ENCODE measurements at regions not wholly inside any gene's neighbourhood (a gene's known extent, or its start where the extent isn't known, plus 50 kb on each side); places are given as distances from the start of the nearest gene placed in this dataset.

DNA sequence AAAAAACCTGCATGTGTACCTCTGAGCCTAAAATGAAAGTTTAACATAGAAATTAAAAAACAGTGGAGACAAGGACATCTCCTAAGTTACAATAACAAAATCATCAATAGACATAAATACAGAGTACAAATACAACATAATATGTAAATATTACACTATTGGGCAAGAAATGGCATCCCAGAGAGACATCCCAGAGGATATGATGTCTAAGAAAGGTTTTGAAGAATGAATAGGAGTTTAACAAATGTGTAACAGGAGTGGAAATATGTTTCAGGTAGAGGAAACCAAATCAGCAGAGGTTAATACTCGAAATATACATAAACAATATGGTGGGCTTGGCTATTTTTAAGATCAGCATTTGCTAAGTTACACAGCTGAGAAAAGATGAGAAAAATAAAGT lies 447.7 kb upstream of the MAF start:
- Mint-ChIP-seq H3K27me3 (no peaks in the 10 kb centered on the region), H3K9me3 (peaks cover 1% of the 10 kb centered on the region), H3K27ac (no peak overlapping the region), H3K4me3 (no peak overlapping the region), H3K36me3 (ENCODE audit: low read depth) (no peaks in the 10 kb centered on the region), H3K4me1 (ENCODE audit: low read depth) (no peaks in the 10 kb centered on the region)
- intact Hi-C loops (cut with micrococcal nuclease): no loop called here
- DNase-seq (no peak), ATAC-seq (no peak)
- CTCF ChIA-PET: no interaction called here
- TF ChIP-seq, protein P1, sequence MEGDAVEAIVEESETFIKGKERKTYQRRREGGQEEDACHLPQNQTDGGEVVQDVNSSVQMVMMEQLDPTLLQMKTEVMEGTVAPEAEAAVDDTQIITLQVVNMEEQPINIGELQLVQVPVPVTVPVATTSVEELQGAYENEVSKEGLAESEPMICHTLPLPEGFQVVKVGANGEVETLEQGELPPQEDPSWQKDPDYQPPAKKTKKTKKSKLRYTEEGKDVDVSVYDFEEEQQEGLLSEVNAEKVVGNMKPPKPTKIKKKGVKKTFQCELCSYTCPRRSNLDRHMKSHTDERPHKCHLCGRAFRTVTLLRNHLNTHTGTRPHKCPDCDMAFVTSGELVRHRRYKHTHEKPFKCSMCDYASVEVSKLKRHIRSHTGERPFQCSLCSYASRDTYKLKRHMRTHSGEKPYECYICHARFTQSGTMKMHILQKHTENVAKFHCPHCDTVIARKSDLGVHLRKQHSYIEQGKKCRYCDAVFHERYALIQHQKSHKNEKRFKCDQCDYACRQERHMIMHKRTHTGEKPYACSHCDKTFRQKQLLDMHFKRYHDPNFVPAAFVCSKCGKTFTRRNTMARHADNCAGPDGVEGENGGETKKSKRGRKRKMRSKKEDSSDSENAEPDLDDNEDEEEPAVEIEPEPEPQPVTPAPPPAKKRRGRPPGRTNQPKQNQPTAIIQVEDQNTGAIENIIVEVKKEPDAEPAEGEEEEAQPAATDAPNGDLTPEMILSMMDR (IDR thresholded peaks at IDR 0.05): no peak
- POLR2A ChIA-PET: no interaction called here

- Mint-ChIP-seq H3K27me3 (peaks cover under 1% of the 10 kb centered on the region), H3K4me3 (no peak overlapping the region), H3K4me1 (ENCODE audit: low read depth) (no peaks in the 10 kb centered on the region), H3K9me3 (peaks cover 1% of the 10 kb centered on the region), H3K27ac (no peak overlapping the region), H3K36me3 (ENCODE audit: low read depth) (no peaks in the 10 kb centered on the region)
- intact Hi-C loops (cut with micrococcal nuclease): no loop called here
- DNase-seq (no peak), ATAC-seq (no peak)
- ChIA-PET POLR2A (no interaction called here), CTCF (no interaction called here)
- TF ChIP-seq, protein P1 (IDR thresholded peaks at IDR 0.05): no peak
Observed at GRCh38 chr16:80047842-80048241, 447.3 kb upstream of the MAF start.

- intact Hi-C loops (cut with micrococcal nuclease): no loop called here
- TF ChIP-seq, protein P1 (IDR thresholded peaks at IDR 0.05): no peak
- ATAC-seq: no peak
- H3K27me3 Mint-ChIP-seq: peaks cover 4% of the 10 kb centered on the region
- H3K4me3 Mint-ChIP-seq: no peak overlapping the region
- H3K27ac Mint-ChIP-seq: no peak overlapping the region
- POLR2A ChIA-PET: no interaction called here
- no peak for DNase-seq
- H3K4me1 Mint-ChIP-seq (ENCODE audit: low read depth): no peaks in the 10 kb centered on the region
- H3K36me3 Mint-ChIP-seq (ENCODE audit: low read depth): no peaks in the 10 kb centered on the region
- peaks cover 1% of the 10 kb centered on the region for H3K9me3 Mint-ChIP-seq
- CTCF ChIA-PET: no interaction called here
Observed at GRCh38 chr16:80046848-80047247, 446.3 kb upstream of the MAF start.

GRCh38 chr16:80046261-80046660 lies 445.7 kb upstream of the MAF start:
- intact Hi-C loops (cut with micrococcal nuclease): no loop called here
- H3K27me3 Mint-ChIP-seq: peaks cover 4% of the 10 kb centered on the region
- POLR2A ChIA-PET: no interaction called here
- no peaks in the 10 kb centered on the region for H3K4me1 Mint-ChIP-seq (ENCODE audit: low read depth)
- ATAC-seq (no peak), DNase-seq (no peak)
- H3K27ac Mint-ChIP-seq: no peak overlapping the region
- no peaks in the 10 kb centered on the region for H3K36me3 Mint-ChIP-seq (ENCODE audit: low read depth)
- TF ChIP-seq, protein P1 (IDR thresholded peaks at IDR 0.05): no peak
- H3K9me3 Mint-ChIP-seq: peaks cover 1% of the 10 kb centered on the region
- CTCF ChIA-PET: no interaction called here
- no peak overlapping the region for H3K4me3 Mint-ChIP-seq

GRCh38 chr16:80045861-80046260 lies 445.3 kb upstream of the MAF start:
- Mint-ChIP-seq H3K4me3 (no peak overlapping the region), H3K27me3 (peaks cover 4% of the 10 kb centered on the region), H3K36me3 (ENCODE audit: low read depth) (no peaks in the 10 kb centered on the region), H3K9me3 (peaks cover 1% of the 10 kb centered on the region), H3K27ac (no peak overlapping the region), H3K4me1 (ENCODE audit: low read depth) (no peaks in the 10 kb centered on the region)
- DNase-seq (no peak), ATAC-seq (no peak)
- intact Hi-C loops (cut with micrococcal nuclease): no loop called here
- TF ChIP-seq, protein P1 (IDR thresholded peaks at IDR 0.05): no peak
- POLR2A ChIA-PET: no interaction called here
- CTCF ChIA-PET: no interaction called here
